GOT3 (cell line): ENCODE measurements at regions not wholly inside any gene's neighbourhood (a gene's known extent, or its start where the extent isn't known, plus 50 kb on each side); places are given as distances from the start of the nearest gene placed in this dataset.
A peak's percentile ranks its signal among the peaks of the same experiment; 100 is the strongest.

Experiments
- DNase-seq: peaks from one replicate; lab custom pipeline; 2025; ENCODE audit warnings: mixed read lengths; lab: John Stamatoyannopoulos, UW

GRCh38 chr3:153028381-153028780 lies 133.6 kb upstream of the RAP2B start:
- DNase-seq = no peak

GRCh38 chr3:153029350-153029749 lies 132.7 kb upstream of the RAP2B start:
- DNase-seq = no peak

GRCh38 chr3:153032891-153033290 lies 129.1 kb upstream of the RAP2B start:
- DNase-seq = no peak

- DNase-seq = no peak
These were observed 125.2 kb upstream of the RAP2B start for GRCh38 chr3:153036846-153037245.

GRCh38 chr3:153038367-153038766 lies 123.7 kb upstream of the RAP2B start:
- no peak for DNase-seq

- DNase-seq = no peak
These were observed 123.2 kb upstream of the RAP2B start for GRCh38 chr3:153038779-153039178.

GRCh38 chr3:153041181-153041580 lies 120.8 kb upstream of the RAP2B start:
- no peak for DNase-seq

GRCh38 chr3:153042088-153042487 lies 119.9 kb upstream of the RAP2B start:
- DNase-seq = no peak

GRCh38 chr3:153043729-153044328 lies 118.2 kb upstream of the RAP2B start:
- DNase-seq = no peak

- DNase-seq = no peak
These were observed 116.9 kb upstream of the RAP2B start for GRCh38 chr3:153045150-153045549.

GRCh38 chr3:153050978-153051377 lies 111.0 kb upstream of the RAP2B start:
- DNase-seq = no peak

- DNase-seq = no peak
These were observed 110.5 kb upstream of the RAP2B start for GRCh38 chr3:153051427-153052095.

GRCh38 chr3:153052096-153052460 lies 109.9 kb upstream of the RAP2B start:
- DNase-seq = no peak

GRCh38 chr3:153055217-153055616 lies 106.8 kb upstream of the RAP2B start:
- no peak for DNase-seq

GRCh38 chr3:153055779-153056178 lies 106.2 kb upstream of the RAP2B start:
- DNase-seq = no peak

- DNase-seq = peak; percentile 48
These were observed 103.9 kb upstream of the RAP2B start for GRCh38 chr3:153058031-153058688.

- no peak for DNase-seq
These were observed 101.7 kb upstream of the RAP2B start for GRCh38 chr3:153060346-153060745.

- DNase-seq = no peak
These were observed 100.0 kb upstream of the RAP2B start for GRCh38 chr3:153061938-153062528.

GRCh38 chr3:153063337-153063736 lies 98.7 kb upstream of the RAP2B start:
- no peak for DNase-seq

GRCh38 chr3:153066983-153067382 lies 95.0 kb upstream of the RAP2B start:
- no peak for DNase-seq

GRCh38 chr3:153069598-153070510 lies 92.2 kb upstream of the RAP2B start:
- no peak for DNase-seq

- no peak for DNase-seq
These were observed 91.5 kb upstream of the RAP2B start for GRCh38 chr3:153070511-153070868.
